GM12801 (cell line): ENCODE measurements at regions not wholly inside any gene's neighbourhood (a gene's known extent, or its start where the extent isn't known, plus 50 kb on each side); places are given as distances from the start of the nearest gene placed in this dataset.

Experiments used
- CTCF ChIP-seq: IDR thresholded peaks from one replicate; pipeline ENCODE4 v1.5.1; 2011; ENCODE audit warnings: control low read depth; ENCODE audit not compliant: insufficient read length; ENCODE audit errors: extremely low read depth

- TF ChIP-seq CTCF, result no peak
These were observed 1982.2 kb upstream of the C9orf72 start for GRCh38 chr9:29555502-29555901.

DNA sequence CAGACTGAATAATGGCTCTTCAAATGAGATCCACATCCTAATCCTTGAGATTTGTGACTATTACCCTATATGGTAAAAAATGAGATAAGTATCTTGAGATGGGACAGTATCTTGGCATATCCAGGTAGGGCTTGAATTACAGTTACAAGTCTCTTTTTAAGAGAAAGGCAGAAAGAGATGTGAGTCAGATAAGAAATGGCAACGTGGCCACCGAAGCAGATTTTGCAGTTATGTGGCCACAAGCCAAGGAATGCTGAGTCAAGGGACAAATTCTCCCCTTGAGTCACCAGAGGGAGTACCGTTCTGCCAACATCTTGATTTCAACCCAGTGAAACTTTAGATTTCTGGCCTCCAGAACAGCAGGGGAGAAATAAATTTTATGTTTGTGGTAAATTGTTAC lies 1983.0 kb upstream of the C9orf72 start:
- TF ChIP-seq CTCF, result no peak

DNA sequence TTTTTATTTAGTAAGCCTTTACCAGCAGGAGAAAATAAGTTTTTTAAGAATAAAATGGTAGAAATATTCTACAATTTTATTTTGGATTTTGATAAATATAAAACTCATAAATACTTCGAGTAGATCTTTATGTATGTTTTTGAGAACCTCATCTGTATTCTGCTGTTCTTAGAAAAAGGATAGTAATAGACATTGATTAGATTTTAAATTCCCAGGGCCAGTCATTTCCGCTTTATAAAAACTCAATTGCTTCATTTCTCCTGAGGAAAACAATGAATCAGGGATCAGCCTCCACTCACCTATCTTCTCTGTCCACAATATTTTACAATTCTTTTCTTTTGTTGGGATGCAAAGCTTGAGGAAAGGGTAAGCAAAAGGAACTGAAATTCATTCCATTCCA lies 1983.5 kb upstream of the C9orf72 start:
- TF ChIP-seq CTCF, result no peak

DNA sequence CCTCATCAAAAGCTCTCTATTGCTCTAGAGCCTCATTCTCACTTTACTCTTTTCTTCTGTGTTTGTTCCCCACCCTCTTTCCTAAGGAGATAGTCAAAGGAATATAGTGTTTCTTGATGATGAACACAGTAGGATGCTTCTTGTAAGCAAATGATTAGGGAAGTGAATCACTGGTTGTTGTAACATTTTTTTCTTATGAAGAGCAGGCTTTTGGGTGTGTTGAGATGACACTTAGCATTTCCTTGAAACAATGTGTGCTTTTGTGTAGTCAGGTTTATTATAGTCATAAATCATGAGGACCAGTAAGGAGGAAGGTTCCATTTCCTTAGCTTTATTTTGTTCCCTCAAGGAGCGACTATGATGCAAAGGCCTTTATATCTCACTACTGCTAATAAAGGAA lies 1991.3 kb upstream of the C9orf72 start:
- no peak for TF ChIP-seq CTCF

- TF ChIP-seq CTCF, result no peak
These were observed 2001.9 kb upstream of the C9orf72 start for GRCh38 chr9:29575219-29575618.

DNA sequence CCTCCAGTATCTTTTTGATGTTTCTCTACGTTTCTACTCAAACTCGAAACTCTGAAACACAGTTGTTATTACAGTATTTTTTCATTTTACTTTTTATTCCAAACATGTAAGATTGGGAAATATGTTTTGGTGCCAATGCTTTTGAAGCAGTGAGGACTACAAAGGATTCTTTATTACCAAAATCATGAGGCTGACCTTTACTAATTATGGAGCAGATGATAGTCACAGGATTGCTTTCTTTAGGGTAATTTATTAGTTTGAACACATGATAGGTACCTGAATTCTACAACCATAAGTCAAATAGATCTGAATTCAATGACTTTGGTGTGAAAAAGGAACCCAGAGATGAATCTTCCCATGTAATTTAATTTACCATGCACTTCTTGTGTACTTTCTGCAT lies 2015.1 kb upstream of the C9orf72 start:
- TF ChIP-seq CTCF, result no peak

GRCh38 chr9:29609282-29609681 lies 2036.0 kb upstream of the C9orf72 start:
- no peak for TF ChIP-seq CTCF

DNA sequence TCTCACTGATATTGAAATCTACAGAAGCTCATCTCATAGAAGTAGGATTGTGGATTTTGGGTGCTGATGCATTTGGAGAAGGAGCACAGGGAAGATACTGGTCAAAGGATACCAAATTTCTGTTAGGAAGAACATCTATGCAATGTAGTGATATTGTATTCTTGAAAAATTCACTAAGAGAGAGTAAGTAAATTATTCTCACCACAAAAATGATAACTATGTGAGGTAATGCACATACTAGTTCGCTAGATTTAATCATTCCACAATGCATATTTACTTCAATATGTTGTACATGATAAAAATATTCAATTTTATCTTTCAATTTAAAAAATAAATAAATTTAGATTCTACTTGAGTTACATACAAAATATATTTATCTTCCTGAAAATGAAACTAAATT lies 2040.5 kb upstream of the C9orf72 start:
- no peak for TF ChIP-seq CTCF
